GM18507 (cell line): ENCODE measurements at regions not wholly inside any gene's neighbourhood (a gene's known extent, or its start where the extent isn't known, plus 50 kb on each side); places are given as distances from the start of the nearest gene placed in this dataset.

Experiments
- DNase-seq: peaks from one replicate; pipeline ENCODE4 v3.0.0; 2011; ENCODE audit warnings: low read depth; ENCODE audit not compliant: insufficient read length; ENCODE audit errors: extremely low spot score
- FAIRE-seq: peaks from 2 replicates; lab custom pipeline; 2011; peaks lifted over from hg19 to GRCh38; lab: Jason Lieb, UNC

DNA sequence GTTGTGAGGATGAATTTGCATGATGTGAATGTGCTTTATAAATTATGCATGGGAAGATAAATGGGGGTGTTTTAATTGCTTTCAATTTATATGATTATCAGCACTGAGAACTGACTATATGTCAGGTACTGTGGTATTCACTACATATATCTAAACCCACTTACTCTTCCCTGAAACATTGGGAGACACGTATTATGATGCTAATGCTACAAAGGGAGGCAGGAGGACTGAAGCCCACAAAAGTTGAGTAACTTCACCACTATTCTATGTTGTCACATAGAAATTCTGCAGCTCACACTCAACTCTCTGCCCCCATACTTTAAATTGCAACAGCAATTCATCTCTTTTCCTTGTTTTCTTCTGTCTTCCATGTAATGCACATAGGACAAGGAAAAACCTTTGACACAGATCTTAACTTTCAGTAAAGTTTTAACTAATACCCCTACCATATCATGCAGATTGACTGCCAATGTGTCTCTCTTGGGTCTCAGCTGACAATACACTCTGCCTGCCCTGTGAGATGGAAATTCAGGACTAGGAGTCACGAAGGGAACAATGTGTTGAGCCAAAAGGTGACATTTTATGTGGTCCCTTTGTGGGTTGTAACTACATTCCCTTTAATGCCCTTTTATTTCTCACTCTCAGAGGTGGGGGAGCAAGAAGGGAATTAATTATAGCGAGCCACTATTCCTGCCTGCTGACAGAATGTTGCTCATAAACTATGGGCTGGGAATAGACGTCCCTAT, 691.0 kb upstream of the SORCS1 start:
- DNase-seq (no peak), FAIRE-seq (no peak)

GRCh38 chr10:107848726-107849360, 684.3 kb upstream of the SORCS1 start:
- no peak for FAIRE-seq
- DNase-seq: no peak

GRCh38 chr10:107847620-107848019, 683.1 kb upstream of the SORCS1 start:
- DNase-seq (no peak), FAIRE-seq (no peak)

DNA sequence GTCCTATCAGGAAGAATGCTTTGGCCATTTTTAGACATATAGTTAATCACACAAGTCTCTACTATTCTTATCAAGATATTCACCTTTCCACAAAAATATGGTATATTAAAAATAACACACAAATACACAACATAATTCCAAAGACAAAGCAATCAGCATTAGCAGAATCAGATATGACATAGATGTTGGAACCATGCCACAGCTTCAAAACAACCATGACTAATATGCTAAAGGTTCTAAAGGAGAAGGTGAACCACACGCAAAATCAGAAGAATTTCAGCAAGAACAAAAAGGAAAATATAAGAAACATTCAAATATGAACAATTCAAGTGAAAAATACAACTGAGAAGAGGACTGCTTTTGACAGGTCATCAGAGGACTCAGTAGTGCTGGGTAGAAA, 670.2 kb upstream of the SORCS1 start:
- FAIRE-seq (no peak), DNase-seq (no peak)

DNA sequence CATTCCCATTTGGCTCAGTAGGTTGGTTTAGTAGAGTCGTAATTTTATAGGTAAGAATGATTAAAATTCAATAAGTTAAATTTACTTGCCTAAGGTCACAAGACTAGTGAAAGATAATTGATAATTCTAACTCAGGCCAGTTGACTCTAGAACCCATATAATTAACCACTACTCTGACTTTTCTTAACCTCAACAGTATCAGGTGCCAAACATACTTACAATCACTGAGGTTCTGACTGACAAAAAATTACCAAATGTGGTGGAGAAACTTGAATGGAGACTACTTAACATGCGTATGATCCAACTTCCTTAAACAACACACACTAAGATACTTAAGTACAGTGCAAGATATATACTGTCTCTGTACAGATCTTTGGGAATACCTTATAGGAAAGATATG, 667.3 kb upstream of the SORCS1 start:
- DNase-seq (no peak), FAIRE-seq (no peak)

GRCh38 chr10:107829161-107829560, 664.7 kb upstream of the SORCS1 start:
- DNase-seq: no peak
- no peak for FAIRE-seq

GRCh38 chr10:107826171-107826570, 661.7 kb upstream of the SORCS1 start:
- no peak for DNase-seq
- no peak for FAIRE-seq

DNA sequence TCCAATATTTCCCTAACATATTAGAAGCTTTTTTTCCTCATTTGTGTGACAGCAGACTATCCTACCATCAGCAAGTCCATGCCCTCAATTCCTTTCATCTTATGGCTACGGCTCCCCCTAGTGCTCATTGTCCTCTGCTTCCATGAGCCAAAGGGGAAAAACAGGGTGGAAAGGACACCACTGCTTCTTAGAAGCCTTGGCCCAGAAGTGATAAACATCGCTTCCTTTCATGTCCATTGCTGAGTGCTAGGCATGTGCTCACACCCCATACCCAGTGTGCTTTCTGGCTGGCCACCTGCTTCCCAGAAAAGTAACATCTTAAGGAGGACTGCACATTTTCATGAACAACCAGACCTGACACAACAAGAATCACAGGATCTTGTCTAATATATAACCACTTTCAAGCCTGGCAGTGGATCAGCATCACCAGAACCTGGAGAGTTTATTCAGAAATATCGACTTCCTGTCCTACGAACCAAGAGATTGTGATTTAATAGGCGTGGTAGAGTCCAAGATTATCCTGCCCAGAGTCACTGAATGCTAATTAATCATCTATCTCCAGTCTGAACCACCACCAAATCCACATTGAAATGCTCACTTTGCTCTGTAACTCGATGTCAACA, 650.5 kb upstream of the SORCS1 start:
- FAIRE-seq (no peak), DNase-seq (no peak)

DNA sequence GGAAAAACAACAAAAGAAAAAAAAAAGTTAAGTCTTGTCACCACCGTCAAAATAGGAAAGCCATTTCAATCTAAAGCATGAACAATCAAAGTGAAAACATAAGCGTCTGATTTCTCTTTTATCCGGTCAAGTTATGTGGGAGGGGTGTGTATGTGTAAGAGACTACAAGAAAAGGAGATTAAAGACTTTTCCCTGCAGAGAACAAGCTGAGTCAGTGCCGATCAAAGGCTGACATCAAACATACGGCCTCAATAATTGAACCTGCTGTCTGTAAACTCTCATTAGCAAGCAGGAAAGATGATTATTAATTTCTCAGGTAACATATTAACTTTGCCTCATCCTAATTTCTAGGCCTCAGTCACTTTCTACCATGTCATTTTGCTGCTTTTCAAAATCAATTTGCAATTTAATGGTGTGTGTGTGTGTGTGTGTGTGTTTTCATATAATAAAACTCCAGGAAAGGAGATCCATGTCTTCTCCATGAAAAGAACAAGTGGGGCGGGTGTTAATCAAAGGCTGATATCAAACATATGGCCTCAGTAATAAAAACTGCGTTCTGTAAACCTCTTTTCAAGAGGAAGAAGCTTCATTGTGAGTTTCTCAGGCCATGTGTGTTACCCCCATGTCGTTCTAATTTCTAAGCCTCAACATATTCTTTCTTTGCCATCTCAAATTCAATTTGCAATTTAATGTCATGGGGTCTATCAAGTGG, 649.1 kb upstream of the SORCS1 start:
- DNase-seq (no peak), FAIRE-seq (no peak)

DNA sequence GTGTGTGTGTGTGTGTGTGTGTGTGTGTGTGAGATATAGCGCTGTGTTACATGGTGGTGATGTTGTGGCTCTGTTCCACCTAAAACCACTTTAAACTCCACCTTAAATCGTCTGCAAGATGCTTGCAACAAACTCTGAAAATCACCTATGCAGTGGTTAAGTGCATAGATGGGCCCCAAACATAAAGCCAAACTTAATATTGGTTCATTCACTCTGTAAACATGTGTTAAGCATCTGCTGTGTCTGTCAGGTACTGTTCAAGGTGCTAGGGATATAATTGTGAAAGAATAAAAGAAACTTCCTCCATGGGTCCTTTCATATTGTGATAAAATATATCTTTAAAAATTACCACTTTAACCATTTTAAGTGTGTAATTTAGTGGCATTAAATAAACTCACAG, 645.4 kb upstream of the SORCS1 start:
- no peak for FAIRE-seq

DNA sequence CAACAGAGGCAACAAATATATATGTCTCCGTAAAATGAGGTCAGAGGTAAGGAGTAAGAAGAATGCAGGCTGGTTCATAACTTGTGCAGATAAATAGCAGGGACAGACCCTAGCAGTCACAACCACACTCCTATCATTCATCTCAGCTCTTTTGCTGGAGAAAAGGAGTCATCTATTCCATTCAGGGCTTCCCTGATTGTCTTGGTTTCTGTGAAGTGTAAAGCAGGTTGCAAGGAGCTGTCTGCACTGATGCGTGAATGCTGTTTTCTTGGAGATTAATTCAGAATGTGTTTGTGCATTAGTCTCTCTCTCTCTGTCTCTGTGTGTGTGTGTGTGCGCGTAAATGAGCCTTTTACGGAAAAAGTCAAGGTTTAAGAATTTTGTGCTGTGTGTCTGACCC, 643.3 kb upstream of the SORCS1 start:
- DNase-seq (no peak), FAIRE-seq (no peak)

More for the DNA sequence above, 645.4 kb upstream of the SORCS1 start:
- DNase-seq: no peak

GRCh38 chr10:107806026-107806425, 641.5 kb upstream of the SORCS1 start:
- DNase-seq (no peak), FAIRE-seq (no peak)

DNA sequence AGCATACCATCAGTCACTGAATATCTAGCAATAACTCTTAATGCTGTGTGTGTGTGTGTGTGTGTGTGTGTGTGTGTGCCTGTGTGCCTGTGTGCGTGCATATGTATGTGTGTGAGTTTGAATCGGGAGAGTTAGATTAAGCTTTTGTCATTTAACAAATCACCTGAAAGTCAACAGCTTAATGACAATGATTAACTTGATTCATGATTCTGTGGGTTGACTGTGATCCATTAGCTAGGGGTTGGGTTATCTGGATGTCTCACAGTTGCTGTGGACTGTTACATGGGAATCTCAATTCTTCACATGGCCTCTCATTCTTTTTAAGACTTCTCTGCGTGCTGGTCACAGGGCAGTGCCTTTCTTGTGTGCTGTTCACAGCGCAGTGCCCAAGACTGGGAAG, 639.0 kb upstream of the SORCS1 start:
- DNase-seq: no peak
- no peak for FAIRE-seq

GRCh38 chr10:107800061-107800460, 635.6 kb upstream of the SORCS1 start:
- DNase-seq (no peak), FAIRE-seq (no peak)

GRCh38 chr10:107790271-107790670, 625.8 kb upstream of the SORCS1 start:
- no peak for DNase-seq
- no peak for FAIRE-seq

DNA sequence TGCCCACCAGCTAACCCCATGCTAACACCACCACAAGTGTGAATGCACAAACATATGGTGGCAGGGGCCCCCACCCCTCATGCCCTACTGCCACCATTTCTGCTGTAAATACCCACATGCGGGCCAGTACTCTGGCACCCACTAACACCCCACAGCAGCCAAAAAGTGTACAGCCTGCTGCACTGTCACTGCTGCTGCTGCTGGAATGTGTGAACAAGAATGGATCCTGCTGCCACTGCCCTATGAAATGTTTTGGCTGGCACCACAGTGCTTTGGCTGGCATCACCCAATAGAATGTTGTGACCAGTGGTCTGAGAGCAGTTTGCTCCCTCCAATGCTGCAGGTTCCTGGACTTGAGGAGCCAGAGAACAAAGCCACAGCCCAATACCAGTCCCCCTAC, 606.6 kb upstream of the SORCS1 start:
- FAIRE-seq (no peak), DNase-seq (no peak)

- no peak for FAIRE-seq
- DNase-seq: no peak
Observed at GRCh38 chr10:107767185-107767584, 602.7 kb upstream of the SORCS1 start.

DNA sequence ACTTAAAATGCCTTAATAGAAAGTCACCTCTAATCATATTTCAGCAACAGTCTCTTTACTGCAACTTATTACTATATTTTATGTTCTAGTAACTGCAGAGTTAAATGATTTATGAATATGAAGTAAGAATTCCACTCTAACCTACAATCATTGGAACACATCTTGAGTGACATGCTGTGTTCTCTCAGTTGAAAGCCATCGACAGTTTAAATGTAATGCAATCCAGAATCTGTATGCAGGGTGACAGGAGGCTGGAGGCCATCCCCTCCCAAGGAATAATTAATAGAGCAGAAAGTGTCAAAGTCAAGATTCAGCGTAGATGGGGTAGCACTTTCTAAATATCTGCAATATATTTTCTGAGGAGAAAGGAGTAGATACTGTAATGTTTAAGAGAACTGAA, 590.3 kb upstream of the SORCS1 start:
- FAIRE-seq: no peak

GRCh38 chr10:107749235-107749634, 584.7 kb upstream of the SORCS1 start:
- no peak for DNase-seq
- no peak for FAIRE-seq

More for the DNA sequence above, 590.3 kb upstream of the SORCS1 start:
- no peak for DNase-seq

GRCh38 chr10:107747851-107748250, 583.3 kb upstream of the SORCS1 start:
- DNase-seq: no peak
- no peak for FAIRE-seq
